H1 (cell line): ENCODE measurements at regions not wholly inside any gene's neighbourhood (a gene's known extent, or its start where the extent isn't known, plus 50 kb on each side); places are given as distances from the start of the nearest gene placed in this dataset.

Experiments used
- CTCF ChIA-PET: fragments of 300-600 bp; sonication (Branson Sonifier 250); formaldehyde crosslinking; loops from one replicate; lab custom pipeline; 2021; ENCODE audit not compliant: partially characterized antibody; lab: Charles Lee
- POLR2A ChIA-PET: fragments of 300-600 bp; sonication (Branson Sonifier 250); formaldehyde crosslinking; loops from one replicate; lab custom pipeline; 2021; ENCODE audit warnings: inconsistent platforms; ENCODE audit not compliant: partially characterized antibody; lab: Charles Lee
- DNase-seq, 2 experiments: peaks; one replicate each; pipeline versions ENCODE4 v3.0.0 to v3.0.0-alpha.2; 2010 to 2022; ENCODE audit warnings: low spot score in 2 of 2, low read depth in 1 of 2, mixed read lengths in 1 of 2
- FAIRE-seq: peaks from 2 replicates; lab custom pipeline; 2011; peaks lifted over from hg19 to GRCh38; lab: Jason Lieb, UNC
- H2AFZ ChIP-seq: 2 replicates; pipeline ENCODE4 v1.8.1; 2012; ENCODE audit warnings: low read length, inconsistent platforms
- H2AK5ac ChIP-seq: 2 replicates; pipeline ENCODE4 v1.6.1; 2013; ENCODE audit warnings: low read depth, low read length
- H2BK120ac ChIP-seq: replicated peaks from 2 replicates; pipeline ENCODE3; 2013; ENCODE audit warnings: low read depth, low read length, inconsistent platforms
- H2BK12ac ChIP-seq: 2 replicates; pipeline ENCODE4 v1.6.1; 2013; ENCODE audit warnings: low read depth, low read length
- H2BK15ac ChIP-seq: 2 replicates; pipeline ENCODE4 v1.6.1; 2013; ENCODE audit warnings: low read length
- H2BK20ac ChIP-seq: 2 replicates; pipeline ENCODE4 v1.6.1; 2013; ENCODE audit warnings: low read length
- H2BK5ac ChIP-seq: 2 replicates; pipeline ENCODE4 v1.6.1; 2013; ENCODE audit warnings: low read depth, low read length
- H3K14ac ChIP-seq: 2 replicates; pipeline ENCODE4 v1.6.1; 2013; ENCODE audit warnings: inconsistent platforms; ENCODE audit not compliant: insufficient read length
- H3K18ac ChIP-seq: 2 replicates; pipeline ENCODE4 v1.6.1; 2013; ENCODE audit warnings: low read length; ENCODE audit errors: extremely low read depth
- H3K23ac ChIP-seq: 2 replicates; pipeline ENCODE4 v1.6.1; 2013; ENCODE audit warnings: inconsistent platforms; ENCODE audit not compliant: insufficient read length
- H3K23me2 ChIP-seq: 2 replicates; pipeline ENCODE4 v1.6.1; 2013; ENCODE audit warnings: low read depth, low read length
- H3K27ac ChIP-seq: 2 replicates; pipeline ENCODE4 v1.6.1; 2011; ENCODE audit warnings: low read depth, low read length, inconsistent platforms
- H3K27me3 ChIP-seq, 4 experiments: replicated peaks in 1 of 4; 1 replicate in 1 of 4; 2 replicates in 3 of 4; pipeline versions ENCODE4 v1.6.1 to v1.8.1; 2011 to 2013; ENCODE audit warnings: low read length in 3 of 4, mild to moderate bottlenecking in 3 of 4, inconsistent platforms in 2 of 4, mixed read lengths in 2 of 4, moderate library complexity in 1 of 4; ENCODE audit not compliant: control insufficient read depth in 3 of 4, insufficient read depth in 3 of 4; ENCODE audit errors: extremely low read depth in 1 of 4
- H3K36me3 ChIP-seq, 4 experiments: 2 replicates each; pipeline versions ENCODE4 v1.6.1 to v1.8.1; 2011 to 2013; ENCODE audit warnings: mild to moderate bottlenecking in 4 of 4, low read length in 3 of 4, moderate library complexity in 2 of 4, control low read depth in 1 of 4, inconsistent platforms in 1 of 4; ENCODE audit not compliant: insufficient read depth in 4 of 4, control insufficient read depth in 2 of 4
- H3K4ac ChIP-seq: replicated peaks from 2 replicates; pipeline ENCODE3; 2013; ENCODE audit warnings: low read length, low read depth, mixed read lengths, inconsistent platforms; ENCODE audit not compliant: insufficient read length
- H3K4me1 ChIP-seq, 4 experiments: replicated peaks in 1 of 4; 1 replicate in 1 of 4; 2 replicates in 3 of 4; pipeline versions ENCODE4 v1.6.1 to v1.8.1; 2011 to 2013; ENCODE audit warnings: low read length in 3 of 4, inconsistent platforms in 2 of 4, mixed read lengths in 1 of 4; ENCODE audit not compliant: insufficient read depth in 4 of 4, control insufficient read depth in 3 of 4
- H3K4me2 ChIP-seq, 2 experiments: 2 replicates each; pipeline versions ENCODE4 v1.6.1 to v1.8.1; 2011 to 2013; ENCODE audit warnings: low read depth in 2 of 2, low read length in 2 of 2, control low read depth in 1 of 2, inconsistent platforms in 1 of 2, mild to moderate bottlenecking in 1 of 2; ENCODE audit not compliant: insufficient read depth in 1 of 2
- H3K4me3 ChIP-seq, 4 experiments: fragments of 200-600, 300-600 bp in 1 of 4; sonication (generic), shearing (Covaris generic), sonication (Bioruptor Twin) in 1 of 4; 2 replicates each; pipeline versions ENCODE4 v1.5.1 to v1.8.1; 2011 to 2016; ENCODE audit warnings: low read length in 4 of 4, low read depth in 3 of 4, control low read depth in 2 of 4, inconsistent platforms in 2 of 4, mild to moderate bottlenecking in 2 of 4, mixed read lengths in 1 of 4, moderate library complexity in 1 of 4; ENCODE audit not compliant: insufficient read depth in 2 of 4; ENCODE audit errors: extremely low read depth in 1 of 4
- H3K56ac ChIP-seq: replicated peaks from 2 replicates; pipeline ENCODE3; 2013; ENCODE audit warnings: low read depth, mild to moderate bottlenecking, mixed read lengths, low read length, inconsistent platforms; ENCODE audit not compliant: insufficient read length
- H3K79me1 ChIP-seq: 2 replicates; pipeline ENCODE4 v1.6.1; 2013; ENCODE audit warnings: low read depth, low read length, control low read depth
- H3K79me2 ChIP-seq, 2 experiments: 2 replicates each; pipeline versions ENCODE4 v1.6.1 to v1.8.1; 2012 to 2013; ENCODE audit warnings: low read length in 2 of 2, mild to moderate bottlenecking in 2 of 2, inconsistent platforms in 1 of 2; ENCODE audit not compliant: insufficient read depth in 2 of 2, control insufficient read depth in 1 of 2
- H3K9ac ChIP-seq, 4 experiments: replicated peaks in 1 of 4; 1 replicate in 1 of 4; 2 replicates in 3 of 4; pipeline versions ENCODE4 v1.6.1 to v1.8.1; 2011 to 2013; ENCODE audit warnings: low read depth in 3 of 4, low read length in 3 of 4, control low read depth in 2 of 4, mild to moderate bottlenecking in 2 of 4, moderate library complexity in 2 of 4, inconsistent platforms in 1 of 4; ENCODE audit errors: extremely low read depth in 1 of 4
- H3K9me3 ChIP-seq, 2 experiments: 2 replicates each; pipeline versions ENCODE4 v1.6.1 to v1.8.1; 2012 to 2013; ENCODE audit warnings: mild to moderate bottlenecking in 2 of 2, moderate library complexity in 2 of 2, control low read depth in 1 of 2, inconsistent platforms in 1 of 2, low read depth in 1 of 2, low read length in 1 of 2, mixed read lengths in 1 of 2; ENCODE audit not compliant: insufficient read depth in 2 of 2
- H4K20me1 ChIP-seq, 2 experiments: replicated peaks in 1 of 2; 2 replicates each; pipeline versions ENCODE3 to v1.8.1; 2011 to 2013; ENCODE audit warnings: inconsistent platforms in 2 of 2, low read length in 2 of 2, mild to moderate bottlenecking in 1 of 2; ENCODE audit not compliant: insufficient read depth in 2 of 2, control insufficient read depth in 1 of 2
- H4K5ac ChIP-seq: 2 replicates; pipeline ENCODE4 v1.6.1; 2013; ENCODE audit warnings: low read length, low read depth, mixed read lengths, inconsistent platforms; ENCODE audit not compliant: insufficient read length
- H4K8ac ChIP-seq: 2 replicates; pipeline ENCODE4 v1.8.0; 2013; ENCODE audit warnings: mild to moderate bottlenecking, moderate library complexity, low read length, inconsistent platforms; ENCODE audit not compliant: insufficient read depth; ENCODE audit errors: extremely low read depth
- H4K91ac ChIP-seq: replicated peaks from 2 replicates; pipeline ENCODE3; 2013; ENCODE audit warnings: low read length, mixed read lengths, inconsistent platforms; ENCODE audit not compliant: insufficient read length
- CTBP2 ChIP-seq: IDR thresholded peaks from 2 replicates; pipeline ENCODE4 v1.7.0; 2011; ENCODE audit warnings: borderline replicate concordance, mild to moderate bottlenecking, moderate library complexity, mixed read lengths, low read length; ENCODE audit not compliant: insufficient read depth, insufficient read length
- HDAC2 ChIP-seq, 2 experiments: fragments of 300-600 bp in 1 of 2; sonication (generic) in 1 of 2; IDR thresholded peaks; 2 replicates each; pipeline ENCODE4 v1.6.1; 2011 to 2012; ENCODE audit warnings: low read depth in 2 of 2, low read length in 2 of 2, mild to moderate bottlenecking in 2 of 2, moderate library complexity in 2 of 2, borderline replicate concordance in 1 of 2, inconsistent platforms in 1 of 2
- JUND ChIP-seq: IDR thresholded peaks from 2 replicates; pipeline ENCODE4 v1.6.1; 2011; ENCODE audit warnings: mild to moderate bottlenecking, improper control_type of control experiment, low read length
- SP1 ChIP-seq: IDR thresholded peaks from 2 replicates; pipeline ENCODE4 v1.6.1; 2011; ENCODE audit warnings: low read depth, low read length
- WGBS, 2 experiments: shearing (Covaris generic) in 1 of 2; methylation state at CpG; one replicate each; pipeline versions ENCODE4 v1.1.6 to v1.1.7; 2013 to 2015; ENCODE audit warnings: low lambda C conversion rate in 2 of 2, mixed read lengths in 2 of 2, inconsistent platforms in 1 of 2, low coverage in 1 of 2, missing lambda C conversion rate in 1 of 2; ENCODE audit not compliant: insufficient replicate concordance in 2 of 2, insufficient coverage in 1 of 2, insufficient read length in 1 of 2; ENCODE audit errors: extremely low coverage in 1 of 2, missing lambda C conversion rate in 1 of 2; 5-methylcytosine and 5-hydroxymethylcytosine counted together

- no peak overlapping the region for H2BK20ac ChIP-seq
- H3K56ac ChIP-seq: no peak overlapping the region
- H2AK5ac ChIP-seq: no peak overlapping the region
- H3K4me1 ChIP-seq: no peaks in the 10 kb centered on the region
- no peak for TF ChIP-seq CTBP2
- no peak for TF ChIP-seq HDAC2 (IDR thresholded peaks at IDR 0.05; ENCODE audit: borderline replicate concordance in 1 of 2, low read depth in 2 of 2, low read length in 2 of 2)
- no peak for TF ChIP-seq SP1
- no peak for TF ChIP-seq JUND
- DNase-seq: no peak
- no peak overlapping the region for H4K5ac ChIP-seq
- H4K20me1 ChIP-seq: no peaks in the 10 kb centered on the region
- no peak overlapping the region for H3K9ac ChIP-seq
- no peaks in the 10 kb centered on the region for H3K79me1 ChIP-seq
- H3K23ac ChIP-seq: no peak overlapping the region
- no peaks in the 10 kb centered on the region for H3K79me2 ChIP-seq
- H2BK12ac ChIP-seq: no peak overlapping the region
- 71% methylated on average over 2 of the region's 2 CpGs; no CpG with 5 or more reads in 1 of the 2 experiments for WGBS, 2 experiments
- H4K8ac ChIP-seq: no peak overlapping the region
- H3K27me3 ChIP-seq: no peaks in the 10 kb centered on the region
- H2BK15ac ChIP-seq: no peak overlapping the region
- ChIA-PET CTCF (interaction anchor here (1.0 kb wide), 1 partner anchor 9 kb away, joined by 3 read pairs; no protein-coding TSS in a partner anchor), POLR2A (no interaction called here)
- H4K91ac ChIP-seq: no peak overlapping the region
- no peaks in the 10 kb centered on the region for H3K36me3 ChIP-seq
- H2BK5ac ChIP-seq: no peak overlapping the region
- peak; percentile 7 for FAIRE-seq
- H3K14ac ChIP-seq: no peak overlapping the region
- no peak overlapping the region for H3K4me3 ChIP-seq
- H3K27ac ChIP-seq: no peak overlapping the region
- H3K4me2 ChIP-seq: no peak overlapping the region
- no peaks in the 10 kb centered on the region for H3K23me2 ChIP-seq
- H2BK120ac ChIP-seq: no peak overlapping the region
- no peak overlapping the region for H3K4ac ChIP-seq
- H3K18ac ChIP-seq: no peak overlapping the region
- no peaks in the 10 kb centered on the region for H3K9me3 ChIP-seq
- peak overlapping the region; percentile 84 for H2AFZ ChIP-seq
Observed at GRCh38 chr5:117761186-117761585, 1186.6 kb upstream of the SEMA6A start.
